GM19099 (cell line): ENCODE measurements at regions not wholly inside any gene's neighbourhood (a gene's known extent, or its start where the extent isn't known, plus 50 kb on each side); places are given as distances from the start of the nearest gene placed in this dataset.

Experiments used
- POLR2A ChIP-seq: IDR thresholded peaks from 3 replicates; pipeline ENCODE4 v1.6.1; 2011; ENCODE audit warnings: low read depth; ENCODE audit not compliant: insufficient read length; ENCODE audit errors: extremely low read depth

DNA sequence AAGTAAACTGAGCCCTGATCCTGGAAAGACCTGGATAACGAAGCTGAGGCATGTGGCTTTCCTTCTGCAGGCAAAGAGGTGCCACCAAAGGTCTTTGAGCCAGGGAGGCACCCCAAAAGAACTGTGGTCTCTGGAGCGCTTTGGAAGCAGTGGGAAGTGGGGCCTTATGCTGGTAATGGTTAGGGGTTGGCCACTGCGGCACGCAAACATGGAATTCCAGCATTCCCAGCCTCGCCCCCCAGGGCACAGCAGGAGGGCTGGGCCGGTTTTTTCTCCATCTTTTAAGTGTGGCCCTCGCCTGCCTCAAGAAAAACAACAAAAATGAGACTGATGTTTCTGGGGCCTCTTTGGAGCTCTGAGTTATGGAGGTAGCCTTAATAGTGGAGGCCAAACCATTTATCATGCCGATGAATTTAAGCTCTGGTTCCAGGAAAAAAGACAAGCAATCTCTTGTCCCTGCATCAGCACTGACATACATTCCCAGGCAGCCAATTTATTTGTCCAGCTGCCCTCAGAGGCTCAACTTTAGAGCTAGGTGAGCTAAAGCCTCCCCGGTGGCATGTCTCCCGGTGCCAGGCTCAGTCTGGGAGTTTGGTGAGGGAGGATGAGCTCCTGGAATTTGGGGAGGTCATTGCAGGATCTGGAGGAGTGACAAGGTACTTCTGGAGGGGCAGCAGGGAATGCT is 109.0 kb downstream of the TLE3 start:
- no peak for TF ChIP-seq POLR2A

DNA sequence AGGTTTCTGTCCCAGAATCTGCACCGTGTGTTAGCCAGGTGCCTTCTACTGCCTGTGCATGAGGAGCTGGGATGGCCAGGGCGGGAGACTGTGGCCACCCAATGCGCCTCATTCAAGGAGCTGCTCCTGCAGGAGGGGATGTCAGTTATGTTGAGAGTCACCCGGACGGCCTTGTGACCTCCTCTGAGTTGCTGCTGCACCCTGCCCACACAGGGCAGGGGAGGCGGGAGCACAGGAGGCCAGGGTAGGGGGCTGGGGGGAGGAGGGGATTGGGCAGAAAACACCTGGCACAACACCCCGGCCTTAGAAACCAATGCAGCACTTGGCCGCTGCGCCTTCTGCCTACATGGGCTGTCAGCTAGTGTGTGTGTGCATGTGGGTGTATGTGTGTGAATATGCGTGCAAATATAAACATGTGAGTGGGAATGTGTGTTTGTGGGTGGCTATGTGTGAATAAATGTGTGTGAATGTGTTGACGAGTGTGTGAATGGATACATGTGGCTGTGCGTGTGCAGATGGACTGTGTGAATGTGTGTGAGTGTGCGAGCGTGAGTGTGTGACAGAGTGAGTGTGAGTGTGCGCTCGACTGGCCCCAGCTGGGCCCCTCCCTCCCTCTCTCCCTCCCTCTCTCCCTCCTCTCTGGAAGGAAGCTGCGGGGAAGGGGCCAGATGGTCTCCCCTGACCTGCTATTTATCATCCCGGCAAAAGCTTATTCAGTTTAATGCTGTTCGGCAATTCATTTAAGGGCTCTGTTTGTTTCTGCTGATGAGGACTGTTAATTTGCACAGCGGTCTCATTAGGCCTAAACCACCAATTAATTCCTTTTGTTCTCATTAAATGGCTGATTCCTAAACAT is 106.9 kb downstream of the TLE3 start:
- no peak for TF ChIP-seq POLR2A

- TF ChIP-seq POLR2A, result no peak
These were observed 106.2 kb downstream of the TLE3 start for GRCh38 chr15:69991551-69991980.

- TF ChIP-seq POLR2A, result no peak
These were observed 105.4 kb downstream of the TLE3 start for GRCh38 chr15:69992348-69992747.

DNA sequence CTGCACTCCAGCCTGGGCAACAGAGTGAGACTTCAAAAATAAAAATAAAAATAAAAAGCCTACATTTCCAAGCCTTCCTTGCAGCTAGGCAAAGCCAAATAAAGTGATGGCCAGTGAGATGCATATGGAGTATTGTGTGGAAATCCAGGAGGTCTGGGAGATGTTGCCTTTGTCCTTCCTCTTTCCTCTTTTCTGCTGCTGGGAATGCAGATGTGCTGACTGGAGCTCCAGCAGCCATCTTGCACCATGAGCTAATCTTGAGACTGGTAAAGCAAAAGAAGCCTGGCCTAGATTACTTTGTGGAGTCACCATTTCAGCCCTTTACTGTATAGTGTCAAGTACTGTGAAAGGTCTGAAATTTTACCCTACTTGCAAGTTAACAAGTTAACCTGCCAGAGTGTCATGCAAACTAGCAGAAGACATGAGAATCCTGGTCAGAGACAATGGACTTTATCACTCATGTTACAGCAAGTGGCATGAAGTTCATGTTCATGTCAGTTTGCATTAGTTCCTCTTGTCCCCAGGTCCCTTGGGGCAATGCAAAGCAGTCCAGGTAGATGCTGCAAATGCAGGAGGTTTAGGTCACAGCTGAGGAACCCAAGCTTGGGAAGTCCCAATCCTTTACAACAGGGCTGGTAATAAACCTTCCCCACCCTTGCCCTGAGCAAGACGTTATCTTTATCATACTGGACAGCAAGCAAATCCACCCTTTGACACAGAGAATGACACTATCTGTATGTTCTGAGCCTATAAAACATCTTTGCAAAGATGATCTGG is 103.1 kb downstream of the TLE3 start:
- no peak for TF ChIP-seq POLR2A

GRCh38 chr15:69996321-69997160 is 101.2 kb downstream of the TLE3 start:
- no peak for TF ChIP-seq POLR2A

- TF ChIP-seq POLR2A, result no peak
These were observed 100.6 kb downstream of the TLE3 start for GRCh38 chr15:69997161-69997485.
